HG02981 (cell line): ENCODE measurements at regions not wholly inside any gene's neighbourhood (a gene's known extent, or its start where the extent isn't known, plus 50 kb on each side); places are given as distances from the start of the nearest gene placed in this dataset.
"Not testable (repeated sequence)": the region's sequence is repeated elsewhere in the genome, so short reads cannot be mapped to it uniquely, and the experiment has no call there.

Source experiments
- ATAC-seq: cut with Tn5 transposase; IDR thresholded peaks from one replicate; pipeline ENCODE4 v1.9.1; 2021; ENCODE audit warnings: mild to moderate bottlenecking, moderate library complexity; ENCODE audit not compliant: unreplicated experiment

DNA sequence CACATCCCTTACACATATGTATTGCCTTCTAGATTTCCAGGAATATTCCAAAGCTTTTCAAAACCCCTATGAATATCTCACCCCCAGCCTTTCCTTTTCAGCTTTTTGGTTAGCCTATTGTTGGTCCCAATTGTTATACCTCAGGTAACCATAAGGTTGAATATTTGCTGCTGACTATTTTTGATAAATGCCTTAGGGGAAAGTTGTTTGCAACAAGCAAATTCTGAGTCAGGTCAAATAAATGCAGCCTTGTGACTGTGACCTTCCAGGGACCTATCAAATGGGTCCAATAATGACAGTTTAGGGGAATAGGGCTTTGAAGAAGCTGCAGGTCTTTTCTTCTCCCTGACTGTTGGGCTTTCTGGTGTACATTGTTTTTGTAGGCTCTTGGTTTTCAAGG lies 699.7 kb downstream of the NTRK3 start:
- no peak for ATAC-seq

DNA sequence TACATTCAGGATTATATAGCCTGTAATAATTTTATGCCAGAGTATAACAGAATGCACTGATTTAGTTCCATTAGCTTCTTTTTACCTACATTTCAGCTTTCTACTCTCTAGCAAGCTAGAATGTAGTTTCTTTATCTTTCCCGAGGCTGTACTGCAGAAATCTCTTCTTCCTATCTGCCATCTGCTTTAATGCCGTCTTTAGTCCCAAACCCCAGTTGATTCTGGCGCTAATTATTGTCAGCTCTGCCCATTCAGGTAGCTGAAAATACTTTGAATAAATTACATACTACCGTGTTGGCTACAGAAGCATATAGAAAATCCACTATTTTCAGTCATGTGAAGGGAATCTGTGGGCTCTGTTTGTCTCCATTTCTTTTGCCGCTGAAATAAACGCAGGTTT lies 706.7 kb downstream of the NTRK3 start:
- ATAC-seq: no peak

DNA sequence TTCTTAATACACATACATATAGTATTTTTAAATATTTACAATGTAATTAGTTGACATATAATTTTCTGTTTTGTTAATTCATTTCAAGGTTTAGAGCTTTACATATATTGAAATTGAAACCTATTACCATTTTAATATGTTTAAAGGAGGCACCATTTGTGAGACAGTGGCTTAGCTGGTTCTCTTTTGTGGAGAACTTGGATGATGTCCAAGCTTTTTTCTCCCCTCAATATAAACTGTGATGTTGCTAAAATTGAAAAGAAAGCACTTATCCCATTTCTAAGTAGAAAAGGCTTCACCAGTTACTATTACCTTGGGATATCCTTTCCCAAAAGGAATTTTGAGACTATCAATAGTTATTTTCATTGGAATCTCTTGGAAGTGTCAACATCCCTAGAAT lies 707.2 kb downstream of the NTRK3 start:
- no peak for ATAC-seq

DNA sequence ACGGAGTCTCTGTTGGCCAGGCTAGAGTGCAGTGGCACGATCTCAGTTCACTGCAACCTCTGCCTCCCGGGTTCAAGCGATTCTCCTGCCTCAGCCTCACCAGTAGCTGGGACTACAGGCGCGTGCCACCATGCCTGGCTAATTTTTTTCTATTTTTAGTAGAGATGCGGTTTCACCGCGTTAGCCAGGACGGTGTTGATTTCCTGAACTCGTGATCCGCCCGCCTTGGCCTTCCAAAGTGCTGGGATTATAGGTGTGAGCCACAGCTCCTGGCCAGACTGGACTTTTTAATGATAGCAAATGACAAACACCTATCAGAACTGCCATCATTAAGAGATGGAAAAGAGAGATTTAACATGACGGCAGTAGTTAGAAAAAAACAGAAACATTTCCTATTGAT lies 707.9 kb downstream of the NTRK3 start:
- ATAC-seq: not testable (repeated sequence)

DNA sequence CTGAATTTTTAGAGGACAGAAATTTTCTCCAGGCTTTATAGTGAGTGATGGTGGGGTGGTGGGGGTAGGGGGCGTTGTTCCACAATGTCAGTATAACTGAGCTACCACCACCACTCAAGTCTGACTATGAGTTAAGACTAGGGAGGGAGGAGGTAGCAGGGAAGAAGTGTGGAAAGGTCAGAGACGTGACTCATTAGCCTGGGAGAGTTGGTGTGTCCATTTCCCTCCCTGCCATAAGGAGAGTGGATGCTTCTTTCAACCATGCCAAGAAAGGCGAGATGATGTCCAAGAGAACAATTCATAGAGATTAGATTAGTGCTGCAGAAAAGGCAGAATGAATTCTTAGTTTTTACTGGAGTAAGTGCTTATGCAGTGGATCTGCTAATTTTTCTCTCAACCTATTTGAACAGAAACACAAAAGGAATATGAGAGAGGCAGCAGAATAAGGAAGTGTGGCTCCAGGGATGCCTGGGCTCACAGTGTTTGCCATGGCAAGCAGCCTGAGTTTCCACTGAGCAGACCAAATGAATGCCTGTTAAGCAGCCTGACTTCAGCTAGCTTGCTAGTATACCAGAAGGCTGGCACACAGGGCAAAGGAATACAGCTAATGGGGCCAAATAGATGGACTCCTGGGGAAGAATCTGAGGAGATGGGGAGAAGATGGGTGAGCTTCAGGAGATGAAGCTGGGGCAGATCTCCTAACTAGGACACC lies 708.9 kb downstream of the NTRK3 start:
- ATAC-seq: no peak

DNA sequence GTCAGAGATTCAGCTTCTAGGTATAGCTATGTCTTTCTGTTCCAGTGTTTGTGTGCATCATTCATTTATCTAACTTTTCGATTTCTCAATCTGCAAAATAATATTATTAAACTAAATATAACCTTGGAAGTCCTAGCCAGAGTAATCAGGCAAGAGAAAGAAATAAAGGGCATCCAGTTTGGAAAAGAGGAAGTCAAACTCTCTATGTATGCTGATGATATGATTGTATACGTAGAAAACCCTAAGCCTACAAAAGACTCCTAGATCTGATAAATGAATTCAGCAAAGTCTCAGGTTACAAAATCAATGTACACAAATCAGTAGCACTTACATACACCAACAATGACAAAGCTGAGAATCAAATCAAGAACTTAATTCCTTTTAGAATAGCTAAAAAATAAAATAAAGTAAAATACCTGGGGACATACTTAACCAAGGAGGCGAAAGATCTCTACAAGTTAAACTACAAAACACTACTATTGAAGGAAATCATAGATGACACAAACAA lies 718.2 kb downstream of the NTRK3 start:
- ATAC-seq: no peak

GRCh38 chr15:87537295-87537694 lies 719.2 kb downstream of the NTRK3 start:
- ATAC-seq: no peak

DNA sequence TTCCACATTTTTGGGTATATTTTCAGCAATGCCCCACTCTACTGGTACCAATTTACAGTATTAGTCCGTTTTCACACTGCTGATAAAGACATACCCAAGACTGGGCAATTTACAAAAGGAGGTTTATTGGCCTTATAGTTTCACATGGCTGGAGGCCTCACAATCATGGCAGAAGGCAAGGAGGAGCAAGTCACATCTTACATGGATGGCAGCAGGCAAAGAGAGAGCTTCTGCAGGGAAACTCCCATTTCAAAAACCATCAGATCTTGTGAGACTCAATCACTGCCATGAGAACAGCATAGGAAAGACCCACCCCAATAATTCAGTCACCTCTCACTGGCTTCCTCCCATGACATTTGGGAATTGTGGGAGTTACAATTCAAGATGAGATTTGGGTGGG lies 722.9 kb downstream of the NTRK3 start:
- ATAC-seq: not testable (repeated sequence)

GRCh38 chr15:87528873-87529272 lies 727.7 kb downstream of the NTRK3 start:
- ATAC-seq: no peak

DNA sequence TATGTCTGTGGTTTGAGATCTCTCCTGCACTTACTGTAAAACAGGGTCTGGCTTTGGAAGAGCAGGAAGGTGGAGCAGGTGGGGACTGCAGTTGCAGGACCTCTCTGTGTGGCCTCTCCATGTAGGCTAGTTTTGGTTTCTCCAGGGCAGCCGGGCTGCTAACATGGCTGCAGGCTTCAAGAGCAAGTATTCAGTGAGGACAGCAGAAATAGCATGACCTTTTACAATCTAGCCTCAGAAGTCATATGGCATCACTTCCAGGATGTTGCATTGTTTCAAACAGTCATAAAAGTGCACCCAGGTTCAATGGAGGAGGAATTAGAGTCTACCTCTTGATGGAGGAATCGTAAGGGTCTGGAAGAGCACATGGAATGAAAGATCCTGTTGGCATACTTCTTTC lies 728.7 kb downstream of the NTRK3 start:
- ATAC-seq: no peak

GRCh38 chr15:87527416-87527815 lies 729.1 kb downstream of the NTRK3 start:
- no peak for ATAC-seq

DNA sequence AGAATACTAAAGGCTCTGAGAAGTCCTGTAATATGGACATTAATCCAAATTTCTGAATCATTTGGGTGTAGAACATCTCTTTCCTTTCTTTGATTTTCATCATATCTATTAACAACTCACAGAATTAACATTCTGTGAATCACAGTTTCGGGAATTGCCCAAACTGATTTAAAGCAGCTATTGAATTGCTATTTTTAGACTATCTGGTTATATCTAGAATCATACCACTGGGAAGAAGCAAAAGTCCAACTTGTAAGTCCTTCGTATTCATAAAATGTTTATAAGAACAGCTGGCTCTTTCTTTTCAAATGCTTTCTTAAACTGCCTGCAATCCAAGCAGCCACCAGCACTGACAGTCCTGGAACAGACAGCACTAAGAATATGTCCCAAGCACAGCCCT lies 733.0 kb downstream of the NTRK3 start:
- no peak for ATAC-seq

GRCh38 chr15:87522997-87523396 lies 733.5 kb downstream of the NTRK3 start:
- ATAC-seq: no peak

GRCh38 chr15:87518957-87519356 lies 737.6 kb downstream of the NTRK3 start:
- no peak for ATAC-seq

DNA sequence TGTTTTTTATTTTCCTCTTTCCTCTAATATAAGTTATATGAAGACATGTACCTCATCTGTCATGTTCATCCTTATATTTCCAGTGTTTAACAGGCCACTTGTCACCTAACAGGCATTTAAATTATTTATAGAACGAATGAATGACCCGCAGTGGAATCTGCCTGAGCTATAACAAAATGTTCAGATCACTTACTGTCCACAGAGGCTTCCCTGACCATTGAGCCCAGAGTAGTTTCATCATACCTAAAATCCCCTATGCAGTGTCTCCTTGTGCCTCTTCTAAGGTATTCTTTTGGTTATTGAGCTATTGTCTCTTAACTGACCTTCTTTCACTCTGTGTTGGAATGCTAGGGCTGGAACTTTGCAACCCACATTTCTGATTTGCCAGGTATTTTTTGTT lies 748.5 kb downstream of the NTRK3 start:
- ATAC-seq: no peak

DNA sequence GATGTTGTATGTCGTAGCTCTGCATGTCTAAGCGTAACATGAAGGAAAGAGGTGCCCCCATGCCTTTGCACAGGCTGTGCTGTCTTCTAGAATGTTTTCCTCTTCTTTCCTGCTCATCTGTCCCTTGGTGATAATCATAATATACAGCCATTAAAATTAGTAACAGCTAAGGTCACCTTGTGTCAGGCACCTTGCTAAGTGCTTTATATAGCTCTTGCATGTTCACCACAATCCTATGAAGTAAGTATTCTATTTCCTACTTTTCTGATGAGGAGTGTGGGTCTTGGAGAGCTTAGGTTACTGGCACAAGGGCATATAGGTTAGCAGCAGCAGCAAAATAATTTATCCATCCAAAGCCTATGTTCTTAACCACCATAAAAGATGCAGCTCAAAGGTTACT lies 754.4 kb downstream of the NTRK3 start:
- ATAC-seq: no peak

DNA sequence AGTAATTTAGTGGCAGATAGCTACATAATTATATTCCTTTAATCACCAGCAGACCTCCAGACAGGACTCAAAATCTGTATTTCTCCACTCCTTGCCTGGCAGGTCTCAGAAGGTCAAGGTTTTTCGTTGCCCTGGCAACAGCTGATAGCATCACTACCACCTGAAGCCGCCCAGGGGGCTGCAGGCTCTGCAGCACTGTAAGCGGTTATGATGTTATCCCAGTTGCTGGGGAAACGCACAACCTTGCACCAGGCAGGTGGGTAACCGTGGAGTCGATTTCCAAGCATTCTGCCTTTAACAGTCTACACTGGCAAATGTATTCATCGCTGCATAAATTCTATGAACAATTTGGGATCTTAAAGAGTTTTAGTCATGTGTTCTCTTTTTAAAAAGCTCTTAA lies 756.3 kb downstream of the NTRK3 start:
- no peak for ATAC-seq

- no peak for ATAC-seq
Observed at GRCh38 chr15:87498560-87498959, 758.0 kb downstream of the NTRK3 start.

- ATAC-seq: no peak
Observed at GRCh38 chr15:87496795-87497194, 759.7 kb downstream of the NTRK3 start.

DNA sequence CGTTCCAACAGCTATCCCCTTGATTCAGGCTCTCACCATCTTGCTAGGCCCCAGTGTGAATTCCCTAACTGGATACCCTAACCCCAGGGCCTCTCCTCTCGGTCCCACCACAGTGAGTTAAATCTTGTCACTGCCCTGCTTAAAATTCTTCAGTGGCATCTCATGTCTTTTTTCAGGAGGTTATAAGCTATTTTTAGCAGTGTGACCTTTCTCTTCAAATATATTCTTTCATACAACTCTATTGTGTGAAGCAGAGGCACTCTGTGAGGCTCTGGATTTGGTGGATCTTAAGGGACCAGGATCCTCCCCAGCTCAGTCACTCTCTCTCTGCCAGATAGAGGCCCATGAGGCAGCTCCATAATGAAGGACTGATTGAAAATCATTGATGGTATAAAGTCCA lies 760.4 kb downstream of the NTRK3 start:
- ATAC-seq: no peak

DNA sequence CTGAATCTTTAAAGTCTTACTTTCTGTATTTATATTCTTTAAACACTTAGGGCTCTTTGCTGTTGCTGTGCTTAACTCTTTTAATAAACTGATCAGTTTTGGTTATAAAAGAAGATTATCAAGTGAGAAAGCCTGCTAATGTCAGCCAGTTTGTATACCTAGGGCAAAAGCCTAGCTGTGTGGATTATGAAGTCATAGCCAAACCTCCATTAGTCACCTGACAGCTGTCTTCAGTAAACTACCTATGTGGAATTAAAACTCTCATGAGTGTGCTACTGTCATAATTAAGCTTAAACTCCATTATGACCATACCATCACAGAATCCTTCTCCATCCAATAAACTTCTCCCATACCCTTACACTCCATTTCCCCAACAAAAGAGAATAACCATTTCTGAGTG lies 762.7 kb downstream of the NTRK3 start:
- no peak for ATAC-seq

GRCh38 chr15:87492321-87492720 lies 764.2 kb downstream of the NTRK3 start:
- ATAC-seq: no peak

DNA sequence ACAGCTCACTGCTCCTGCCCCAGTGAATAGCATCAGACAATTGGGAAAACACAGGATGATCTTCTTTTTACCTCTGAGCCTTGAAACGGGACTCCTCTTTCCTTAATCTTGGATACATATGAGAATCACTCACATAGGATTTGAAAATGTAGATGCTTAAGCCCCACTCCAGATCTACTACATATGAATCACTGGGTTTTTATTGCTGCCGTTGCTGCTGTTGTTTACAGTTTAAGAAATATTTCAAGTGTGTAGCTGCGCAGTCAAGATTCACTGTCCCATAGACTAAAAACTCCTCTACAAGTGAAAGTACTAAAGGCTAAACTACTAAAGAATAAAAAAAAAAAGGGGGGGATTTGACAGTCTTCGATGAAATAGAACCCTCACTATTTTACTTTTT lies 765.9 kb downstream of the NTRK3 start:
- ATAC-seq: no peak
